NOMO-1 treated with DMSO at 0.1 percent for 48 hours (cell line): ENCODE measurements at regions not wholly inside any gene's neighbourhood (a gene's known extent, or its start where the extent isn't known, plus 50 kb on each side); places are given as distances from the start of the nearest gene placed in this dataset.

ENCODE experiments used
- DNase-seq: peaks from one replicate; lab custom pipeline; 2025; ENCODE audit not compliant: unreplicated experiment; lab: John Stamatoyannopoulos, UW

DNA sequence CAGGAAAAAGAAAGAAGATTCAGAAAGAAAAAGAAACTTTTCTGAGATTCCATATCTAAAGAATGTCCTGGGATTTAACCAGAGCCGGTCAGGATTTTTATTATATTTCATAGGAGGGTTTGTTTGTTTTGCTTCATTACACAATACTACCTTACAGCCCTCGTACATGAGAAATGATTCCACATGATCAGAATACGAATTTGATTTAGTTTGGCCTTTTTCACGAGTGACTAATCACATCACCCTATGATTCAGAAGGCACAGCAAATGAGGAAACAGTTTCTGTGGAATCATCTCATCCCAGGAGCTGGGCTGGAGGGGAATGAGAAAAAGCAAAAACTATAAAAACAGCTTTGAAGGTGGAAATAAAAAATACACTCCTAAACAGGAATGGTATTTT, 54.7 kb upstream of the VWC2 start:
- no peak for DNase-seq

DNA sequence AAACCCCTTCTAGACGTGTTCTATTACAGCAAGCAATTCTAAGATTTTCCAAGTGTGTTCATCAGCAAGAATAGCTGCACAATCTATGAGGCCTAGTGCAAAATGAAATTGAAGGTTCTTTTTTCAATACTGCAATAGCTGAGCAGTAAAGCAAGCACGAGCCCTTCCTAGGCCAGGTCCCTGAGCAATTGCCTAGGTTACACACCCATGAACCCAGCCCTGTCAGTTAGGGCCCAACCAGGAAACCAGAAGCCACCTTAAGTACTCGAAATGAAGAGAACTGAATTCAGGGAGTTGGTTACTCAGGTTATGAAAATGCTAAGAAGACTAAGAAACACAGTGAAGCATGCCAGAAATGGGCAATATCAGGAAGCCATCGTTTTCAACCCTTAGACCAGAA, 52.0 kb upstream of the VWC2 start:
- DNase-seq: no peak
